Naive thymus-derived CD8-positive, alpha-beta T cell (primary cell): ENCODE measurements at regions not wholly inside any gene's neighbourhood (a gene's known extent, or its start where the extent isn't known, plus 50 kb on each side); places are given as distances from the start of the nearest gene placed in this dataset.
"Not testable (repeated sequence)": the region's sequence is repeated elsewhere in the genome, so short reads cannot be mapped to it uniquely, and the experiment has no call there.

Source experiments
- ATAC-seq, 2 donors: fragments of 150-1000 bp; cut with Tn5 transposase in 1 of 2; sonication (Bioruptor Pico), chemical (Tn5 transposase) in 1 of 2; 1 replicate in 1 of 2; 2 replicates in 1 of 2; pipeline ENCODE4 v1.10.0; 2021; ENCODE audit warnings: mild to moderate bottlenecking in 2 of 2, moderate library complexity in 2 of 2
- POLR2A ChIA-PET: fragments of 350-600 bp; sonication (Branson Sonifier 250); formaldehyde crosslinking; loops from one replicate; lab custom pipeline; 2021; ENCODE audit warnings: antibody characterized with exemption; lab: Charles Lee
- DNase-seq, 10 donors: peaks; one replicate each; pipeline versions ENCODE4 v3.0.0 to v3.0.0-alpha.2; 2020 to 2022
- H3K27ac Mint-ChIP-seq, 10 donors: one replicate each; pipeline ENCODE4 v1.8.0; 2020 to 2022; ENCODE audit warnings: mild to moderate bottlenecking in 10 of 10, mixed read lengths in 10 of 10, moderate library complexity in 4 of 10, inconsistent platforms in 1 of 10
- H3K27me3 Mint-ChIP-seq, 5 donors: one replicate each; pipeline ENCODE4 v1.8.0; 2021 to 2022; ENCODE audit warnings: mixed read lengths in 5 of 5
- H3K36me3 Mint-ChIP-seq, 3 donors: one replicate each; pipeline ENCODE4 v1.8.0; 2020 to 2022; ENCODE audit warnings: mixed read lengths in 3 of 3, mild to moderate bottlenecking in 2 of 3, inconsistent platforms in 1 of 3
- H3K4me1 Mint-ChIP-seq, 4 donors: one replicate each; pipeline ENCODE4 v1.8.0; 2021 to 2022; ENCODE audit warnings: mixed read lengths in 4 of 4
- H3K4me3 Mint-ChIP-seq, 10 donors: one replicate each; pipeline ENCODE4 v1.8.0; 2020 to 2022; ENCODE audit warnings: mild to moderate bottlenecking in 10 of 10, mixed read lengths in 10 of 10, moderate library complexity in 6 of 10, inconsistent platforms in 1 of 10
- H3K9me3 Mint-ChIP-seq, 9 donors: one replicate each; pipeline ENCODE4 v1.8.0; 2020 to 2022; ENCODE audit warnings: mixed read lengths in 9 of 9, mild to moderate bottlenecking in 3 of 9, inconsistent platforms in 1 of 9, moderate library complexity in 1 of 9

DNA sequence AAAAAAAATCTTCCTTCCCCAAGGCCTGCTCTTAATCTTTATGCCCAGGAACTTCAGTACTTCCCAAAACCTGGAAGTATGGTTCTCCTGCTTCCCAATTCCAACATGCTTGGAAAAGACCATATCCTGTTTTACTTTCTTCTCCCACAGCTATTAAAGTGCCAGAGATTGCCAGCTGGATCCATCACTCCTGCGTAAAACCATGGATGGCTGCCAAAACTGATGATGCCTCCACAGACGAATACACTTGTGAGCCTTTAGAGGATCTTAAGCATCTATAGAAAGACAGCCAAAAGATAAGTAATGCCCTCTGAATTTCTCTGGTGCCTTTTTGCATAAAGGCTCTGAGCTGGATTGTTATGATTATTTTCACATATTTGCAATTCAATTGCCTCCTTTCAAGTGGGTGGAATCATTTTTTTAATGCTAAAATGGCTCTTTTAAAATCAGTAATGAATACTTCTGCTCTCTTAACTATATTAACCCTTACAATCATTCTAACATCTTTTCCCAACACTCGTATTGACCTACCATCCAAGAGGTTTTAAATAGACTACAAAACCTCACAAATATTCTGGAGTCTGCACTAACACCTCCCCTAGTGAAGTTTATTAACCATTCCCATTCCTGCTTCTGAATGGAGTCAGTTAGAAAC is 1807.8 kb downstream of the BRINP3 start:
- ATAC-seq (no peak), DNase-seq (no peak)
- Mint-ChIP-seq H3K27me3 (no peaks in the 10 kb centered on the region), H3K4me3 (no peak overlapping the region), H3K27ac (no peak overlapping the region), H3K36me3 (no peaks in the 10 kb centered on the region), H3K4me1 (no peaks in the 10 kb centered on the region), H3K9me3 (peaks cover 0 to 26% (median 14%) of the 10 kb centered on the region in 9 donors)
- POLR2A ChIA-PET: no interaction called here

DNA sequence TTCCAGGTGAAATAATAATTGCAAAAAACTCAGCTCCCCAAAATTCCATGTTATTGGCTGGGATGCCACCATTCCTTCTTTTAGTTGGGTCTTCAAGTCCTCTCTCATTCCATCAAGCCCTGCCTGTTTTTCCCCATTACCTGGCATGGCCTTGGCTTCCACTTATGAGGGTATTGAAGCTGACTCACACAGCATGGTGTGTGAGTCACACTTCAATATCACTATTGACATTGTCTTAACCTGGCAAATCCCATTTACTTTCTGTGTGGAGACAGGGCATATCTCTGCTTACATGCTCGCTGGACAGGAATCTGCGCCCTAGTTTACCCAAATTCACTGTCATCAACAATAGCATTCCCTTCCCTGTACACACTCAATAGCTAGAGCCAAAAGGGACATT is 1806.8 kb downstream of the BRINP3 start:
- H3K27me3 Mint-ChIP-seq: no peaks in the 10 kb centered on the region
- POLR2A ChIA-PET: no interaction called here
- H3K9me3 Mint-ChIP-seq: peaks cover 2 to 33% (median 14%) of the 10 kb centered on the region in 9 donors
- no peak for ATAC-seq
- DNase-seq: no peak
- no peak overlapping the region for H3K4me3 Mint-ChIP-seq
- no peak overlapping the region for H3K27ac Mint-ChIP-seq
- no peaks in the 10 kb centered on the region for H3K4me1 Mint-ChIP-seq
- H3K36me3 Mint-ChIP-seq: no peaks in the 10 kb centered on the region

DNA sequence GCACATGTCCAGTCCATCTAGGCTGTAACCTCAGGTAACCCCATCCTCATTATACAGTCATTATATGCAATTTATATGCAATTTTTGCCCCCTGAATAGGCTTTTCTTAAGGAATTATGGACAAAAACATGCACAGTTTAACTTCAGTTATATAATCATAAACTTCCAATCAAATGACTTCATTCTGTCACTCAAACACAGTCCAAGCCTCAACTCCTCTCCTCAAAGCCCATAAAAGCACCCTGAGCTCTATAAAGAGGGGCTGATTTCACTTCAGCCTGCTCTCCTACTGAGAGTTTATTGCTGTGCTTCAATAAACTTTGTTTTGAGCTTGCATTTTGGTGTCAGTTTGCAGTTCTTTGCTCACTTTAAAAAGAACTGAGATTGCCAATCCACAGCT is 1805.5 kb downstream of the BRINP3 start:
- no peaks in the 10 kb centered on the region for H3K36me3 Mint-ChIP-seq
- H3K27ac Mint-ChIP-seq: no peak overlapping the region
- peaks cover 1 to 34% (median 13%) of the 10 kb centered on the region in 9 donors for H3K9me3 Mint-ChIP-seq
- H3K27me3 Mint-ChIP-seq: no peaks in the 10 kb centered on the region
- H3K4me3 Mint-ChIP-seq: no peak overlapping the region
- ATAC-seq (no peak), DNase-seq (no peak)
- POLR2A ChIA-PET: no interaction called here
- no peaks in the 10 kb centered on the region for H3K4me1 Mint-ChIP-seq

DNA sequence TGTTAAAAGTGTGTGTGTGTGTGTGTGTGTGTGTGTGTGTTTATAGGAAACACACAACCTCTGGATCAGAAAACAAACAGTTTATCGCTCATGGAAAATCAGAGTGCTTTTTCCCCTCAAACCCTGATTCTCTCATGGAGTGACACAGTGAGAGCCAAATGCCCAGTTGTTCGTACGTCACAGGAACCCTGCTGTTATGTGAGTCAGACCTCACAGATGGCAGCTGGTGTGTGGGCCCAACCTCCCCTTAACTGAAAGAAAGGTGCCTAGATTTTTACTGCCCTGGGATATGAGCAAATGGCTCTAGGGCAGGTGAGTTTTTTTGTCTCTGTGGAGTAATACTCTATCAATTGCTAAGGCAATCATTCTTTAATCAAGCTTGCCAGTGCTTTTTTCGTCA is 1788.1 kb downstream of the BRINP3 start:
- DNase-seq: no peak
- Mint-ChIP-seq H3K4me1 (no peaks in the 10 kb centered on the region), H3K9me3 (peaks cover 2 to 22% (median 8%) of the 10 kb centered on the region in 9 donors), H3K36me3 (peaks cover 0 to 4% (median 0%) of the 10 kb centered on the region in 3 donors), H3K4me3 (no peak overlapping the region), H3K27ac (no peak overlapping the region), H3K27me3 (no peaks in the 10 kb centered on the region)
- POLR2A ChIA-PET: no interaction called here
- no peak for ATAC-seq

GRCh38 chr1:188700116-188700515 is 1777.5 kb downstream of the BRINP3 start:
- POLR2A ChIA-PET: no interaction called here
- H3K27ac Mint-ChIP-seq: no peak overlapping the region
- H3K27me3 Mint-ChIP-seq: no peaks in the 10 kb centered on the region
- H3K36me3 Mint-ChIP-seq: peaks cover 0 to 11% (median 0%) of the 10 kb centered on the region in 3 donors
- no peak for DNase-seq
- no peak overlapping the region for H3K4me3 Mint-ChIP-seq
- ATAC-seq: no peak
- H3K9me3 Mint-ChIP-seq: peaks cover 8 to 42% (median 23%) of the 10 kb centered on the region in 9 donors
- no peaks in the 10 kb centered on the region for H3K4me1 Mint-ChIP-seq

GRCh38 chr1:188706742-188707141 is 1770.9 kb downstream of the BRINP3 start:
- H3K9me3 Mint-ChIP-seq: peaks cover 8 to 43% (median 15%) of the 10 kb centered on the region in 9 donors

GRCh38 chr1:188708795-188709535 is 1768.7 kb downstream of the BRINP3 start:
- ATAC-seq (no peak), DNase-seq (no peak)
- no peaks in the 10 kb centered on the region for H3K36me3 Mint-ChIP-seq
- H3K27ac Mint-ChIP-seq: no peak overlapping the region
- peaks cover 2 to 30% (median 13%) of the 10 kb centered on the region in 9 donors for H3K9me3 Mint-ChIP-seq
- no peaks in the 10 kb centered on the region for H3K4me1 Mint-ChIP-seq
- no peaks in the 10 kb centered on the region for H3K27me3 Mint-ChIP-seq
- POLR2A ChIA-PET: no interaction called here
- no peak overlapping the region for H3K4me3 Mint-ChIP-seq

More at GRCh38 chr1:188706742-188707141, 1770.9 kb downstream of the BRINP3 start:
- no peaks in the 10 kb centered on the region for H3K27me3 Mint-ChIP-seq
- POLR2A ChIA-PET: no interaction called here
- H3K4me1 Mint-ChIP-seq: no peaks in the 10 kb centered on the region
- H3K36me3 Mint-ChIP-seq: peaks cover 0 to 11% (median 0%) of the 10 kb centered on the region in 3 donors
- no peak for DNase-seq
- H3K4me3 Mint-ChIP-seq: no peak overlapping the region
- no peak for ATAC-seq
- no peak overlapping the region for H3K27ac Mint-ChIP-seq

DNA sequence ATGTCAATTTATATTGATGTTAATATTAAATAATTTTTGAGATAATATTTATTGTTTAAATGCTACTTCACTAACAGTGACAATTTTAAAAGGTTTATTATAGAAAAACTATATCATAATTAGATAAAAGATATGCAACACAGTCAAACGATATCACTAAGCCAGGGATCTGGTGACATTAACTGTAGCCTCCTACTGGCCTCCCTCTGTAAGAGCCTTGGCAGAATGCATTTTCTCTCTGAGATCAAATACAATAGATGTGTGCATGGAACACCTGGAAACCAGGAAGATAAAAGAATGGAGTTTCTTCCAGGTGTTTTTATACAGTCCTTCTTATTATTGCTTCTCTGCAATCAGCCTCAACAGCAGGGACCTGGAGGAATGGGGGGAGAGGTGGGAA is 1762.1 kb downstream of the BRINP3 start:
- DNase-seq: no peak
- Mint-ChIP-seq H3K9me3 (peaks cover 2 to 25% (median 11%) of the 10 kb centered on the region in 9 donors), H3K27me3 (no peaks in the 10 kb centered on the region), H3K27ac (no peak overlapping the region), H3K4me3 (no peak overlapping the region), H3K36me3 (no peaks in the 10 kb centered on the region), H3K4me1 (no peaks in the 10 kb centered on the region)
- POLR2A ChIA-PET: no interaction called here
- ATAC-seq: no peak

GRCh38 chr1:188719735-188720134 is 1757.9 kb downstream of the BRINP3 start:
- DNase-seq (no peak), ATAC-seq (no peak)
- H3K36me3 Mint-ChIP-seq: no peaks in the 10 kb centered on the region
- no peak overlapping the region for H3K27ac Mint-ChIP-seq
- no peaks in the 10 kb centered on the region for H3K27me3 Mint-ChIP-seq
- no peak overlapping the region for H3K4me3 Mint-ChIP-seq
- peaks cover 0 to 32% (median 10%) of the 10 kb centered on the region in 9 donors for H3K9me3 Mint-ChIP-seq
- POLR2A ChIA-PET: no interaction called here
- H3K4me1 Mint-ChIP-seq: no peaks in the 10 kb centered on the region

DNA sequence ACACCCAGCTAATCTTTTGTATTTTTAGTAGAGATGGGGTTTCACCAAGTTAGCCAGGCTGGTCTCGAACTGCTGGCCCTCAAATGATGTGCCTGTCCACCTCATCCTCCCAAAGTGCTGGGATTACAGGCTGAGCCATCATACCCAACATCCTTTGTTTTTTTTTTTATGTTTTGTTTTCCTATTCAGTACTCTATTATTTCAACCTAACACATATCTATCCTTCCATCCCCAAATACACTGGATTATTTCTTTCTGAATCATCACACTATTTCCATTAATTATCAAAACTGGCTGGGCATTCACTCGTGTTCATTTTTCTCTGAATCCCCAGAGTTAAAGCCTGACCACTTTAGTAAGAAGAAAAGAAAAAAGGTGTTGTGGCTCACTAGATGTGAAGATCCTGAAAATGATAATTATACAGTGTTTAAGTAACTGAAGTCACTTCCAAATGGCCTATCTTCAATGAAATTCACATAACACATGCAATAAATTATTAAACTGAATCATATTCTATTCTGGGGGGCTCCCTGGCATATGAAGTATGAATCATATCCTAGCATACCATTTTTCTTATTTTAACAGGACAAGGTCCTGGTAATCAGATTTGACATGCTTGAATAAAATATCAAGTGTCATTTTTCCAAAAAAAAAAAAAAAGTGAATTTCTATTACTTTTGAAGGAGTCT is 1754.2 kb downstream of the BRINP3 start:
- H3K9me3 Mint-ChIP-seq: peaks cover 0 to 30% (median 6%) of the 10 kb centered on the region in 9 donors

DNA sequence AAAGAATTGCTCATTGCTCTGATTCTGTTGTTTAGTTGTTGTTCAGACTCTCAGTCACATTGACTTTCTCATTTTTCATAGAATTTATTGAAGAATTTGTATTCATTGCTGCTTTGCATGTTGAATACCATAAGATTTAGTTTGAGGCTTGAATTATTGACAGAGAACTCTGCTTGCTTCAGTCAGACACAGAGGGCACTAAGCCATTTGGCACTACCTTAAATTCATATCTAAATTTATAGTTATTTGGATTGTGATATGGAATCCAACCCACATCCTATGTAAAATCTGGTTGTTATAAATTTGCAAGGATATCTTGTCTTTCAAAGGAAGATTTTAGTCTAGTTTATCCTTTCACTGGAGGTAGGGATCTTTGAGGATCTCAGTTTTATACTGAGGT is 1748.6 kb downstream of the BRINP3 start:
- ATAC-seq (no peak), DNase-seq (no peak)
- POLR2A ChIA-PET: no interaction called here
- Mint-ChIP-seq H3K9me3 (peaks cover 2 to 21% (median 9%) of the 10 kb centered on the region in 9 donors), H3K36me3 (no peaks in the 10 kb centered on the region), H3K4me1 (no peaks in the 10 kb centered on the region), H3K4me3 (no peak overlapping the region), H3K27me3 (no peaks in the 10 kb centered on the region), H3K27ac (no peak overlapping the region)

More for the DNA sequence above, 1754.2 kb downstream of the BRINP3 start:
- no peak for DNase-seq
- ATAC-seq: no peak
- Mint-ChIP-seq H3K27me3 (no peaks in the 10 kb centered on the region), H3K4me1 (no peaks in the 10 kb centered on the region), H3K27ac (no peak overlapping the region), H3K4me3 (no peak overlapping the region), H3K36me3 (no peaks in the 10 kb centered on the region)
- POLR2A ChIA-PET: no interaction called here

- Mint-ChIP-seq H3K9me3 (peaks cover 0 to 21% (median 7%) of the 10 kb centered on the region in 9 donors), H3K27ac (no peak overlapping the region), H3K4me1 (no peaks in the 10 kb centered on the region), H3K36me3 (no peaks in the 10 kb centered on the region), H3K4me3 (no peak overlapping the region), H3K27me3 (no peaks in the 10 kb centered on the region)
- ATAC-seq: no peak
- DNase-seq: no peak
- POLR2A ChIA-PET: no interaction called here
These were observed 1742.1 kb downstream of the BRINP3 start for GRCh38 chr1:188735567-188735966.

- H3K9me3 Mint-ChIP-seq: peaks cover 0 to 34% (median 12%) of the 10 kb centered on the region in 9 donors
- DNase-seq, ATAC-seq, H3K27me3 Mint-ChIP-seq, POLR2A ChIA-PET, H3K27ac Mint-ChIP-seq, H3K4me3 Mint-ChIP-seq, H3K4me1 Mint-ChIP-seq, H3K36me3 Mint-ChIP-seq: not testable (repeated sequence)
These were observed 1728.4 kb downstream of the BRINP3 start for GRCh38 chr1:188749275-188749674.
